ENCODE measurements at regions not wholly inside any gene's neighbourhood (a gene's known extent, or its start where the extent isn't known, plus 50 kb on each side); places are given as distances from the start of the nearest gene placed in this dataset.

- no peak for DNase-seq
- Histone ChIP-seq H2BK5ac (ENCODE audit: insufficient read length, low read length) (no peak overlapping the region), H2BK15ac (ENCODE audit: low read depth, low read length) (no peak overlapping the region), H3K23me2 (ENCODE audit: insufficient read length, low read depth, low read length, poor library complexity, severe bottlenecking) (no peaks in the 10 kb centered on the region), H3K9ac (ENCODE audit: extremely low read depth, insufficient read length, low read length) (no peak overlapping the region), H2AK5ac (ENCODE audit: insufficient read length, low read length) (no peak overlapping the region), H3K18ac (ENCODE audit: insufficient read length, low read depth, low read length) (no peak overlapping the region), H2BK12ac (ENCODE audit: insufficient read length, low read depth, low read length) (no peak overlapping the region), H4K91ac (ENCODE audit: insufficient read length, low read depth, low read length) (no peak overlapping the region), H3T11ph (ENCODE audit: low read length) (no peak overlapping the region), H3K14ac (ENCODE audit: insufficient read depth, low read length) (no peak overlapping the region), H2BK120ac (ENCODE audit: low read depth, low read length, poor library complexity, severe bottlenecking) (no peak overlapping the region), H2AFZ (ENCODE audit: low read length) (no peak overlapping the region), H3K4me2 (ENCODE audit: insufficient read depth, insufficient read length, low read length) (no peak overlapping the region), H4K8ac (replicated peaks; ENCODE audit: insufficient read length, low read depth, low read length) (no peak overlapping the region), H3K79me1 (ENCODE audit: insufficient read depth, low read depth, low read length, poor library complexity, severe bottlenecking) (no peaks in the 10 kb centered on the region), H4K20me1 (ENCODE audit: control insufficient read depth, insufficient read depth, insufficient read length) (no peaks in the 10 kb centered on the region), H3K79me2 (ENCODE audit: insufficient read depth, low read length) (no peaks in the 10 kb centered on the region), H3K56ac (ENCODE audit: insufficient read length, low read depth, low read length) (no peak overlapping the region), H3K23ac (ENCODE audit: insufficient read length, low read depth, low read length) (no peak overlapping the region), H3K9me3 (ENCODE audit: control insufficient read depth, low read depth, low read length) (no peaks in the 10 kb centered on the region), H4K5ac (ENCODE audit: insufficient read length, low read depth, low read length) (no peak overlapping the region), H3K27ac (ENCODE audit: insufficient read length, low read depth, low read length) (no peak overlapping the region), H2BK20ac (ENCODE audit: low read depth, low read length, poor library complexity, severe bottlenecking) (no peak overlapping the region), H3K4me1 (ENCODE audit: insufficient read depth, low read length) (no peaks in the 10 kb centered on the region), H3K4ac (ENCODE audit: low read depth, low read length) (no peak overlapping the region), H3K27me3 (ENCODE audit: insufficient read depth, low read length) (no peaks in the 10 kb centered on the region; the same call in 1 of the 2 replicates)
- no peak for TF ChIP-seq CTCF (conservative IDR thresholded peaks at IDR 0.05)
- H3K27me3 Mint-ChIP-seq (ENCODE audit: low read depth), result no peaks in the 10 kb centered on the region
- no CpG with 5 or more reads among the region's 5 CpGs for WGBS (ENCODE audit: extremely low coverage, insufficient read length, low lambda C conversion rate)
- no peak overlapping the region for H3K4me3 Mint-ChIP-seq
- H3K27ac Mint-ChIP-seq, result no peak overlapping the region
- H3K4me1 Mint-ChIP-seq, result peaks cover 5 to 14% of the 10 kb centered on the region in 2 experiments
- H3K9me3 Mint-ChIP-seq, result peaks cover 0 to 1% of the 10 kb centered on the region in 2 experiments; a peak in 2 of 5 replicates
- H3K36me3 Mint-ChIP-seq (ENCODE audit: insufficient read depth in 1 of 3, low read depth in 3 of 3), result peaks cover 1 to 3% (median 1%) of the 10 kb centered on the region in 3 experiments; a peak in 2 of 7 replicates
Observed at GRCh38 chr5:62692946-62693713, 114.5 kb downstream of the LRRC70 start.

All from H9 (cell line).